H1 (cell line): ENCODE measurements at regions not wholly inside any gene's neighbourhood (a gene's known extent, or its start where the extent isn't known, plus 50 kb on each side); places are given as distances from the start of the nearest gene placed in this dataset.

ENCODE experiments used
- CHD2 ChIP-seq: IDR thresholded peaks from 2 replicates; pipeline ENCODE4 v1.6.1; 2012; ENCODE audit warnings: low read length, improper control_type of control experiment
- MAFK ChIP-seq: IDR thresholded peaks from 2 replicates; pipeline ENCODE4 v1.6.1; 2012; ENCODE audit warnings: low read depth, mild to moderate bottlenecking, improper control_type of control experiment, low read length
- TF ChIP-seq, protein P1 (sequence below), 3 experiments: IDR thresholded peaks; 1 replicate in 2 of 3; 2 replicates in 1 of 3; pipeline versions ENCODE4 v1.5.1 to v1.6.1; 2011; ENCODE audit warnings: low read length in 3 of 3, mild to moderate bottlenecking in 3 of 3, inconsistent platforms in 2 of 3, low read depth in 1 of 3, moderate library complexity in 1 of 3; ENCODE audit not compliant: insufficient read depth in 1 of 3; ENCODE audit errors: control extremely low read depth in 1 of 3

DNA sequence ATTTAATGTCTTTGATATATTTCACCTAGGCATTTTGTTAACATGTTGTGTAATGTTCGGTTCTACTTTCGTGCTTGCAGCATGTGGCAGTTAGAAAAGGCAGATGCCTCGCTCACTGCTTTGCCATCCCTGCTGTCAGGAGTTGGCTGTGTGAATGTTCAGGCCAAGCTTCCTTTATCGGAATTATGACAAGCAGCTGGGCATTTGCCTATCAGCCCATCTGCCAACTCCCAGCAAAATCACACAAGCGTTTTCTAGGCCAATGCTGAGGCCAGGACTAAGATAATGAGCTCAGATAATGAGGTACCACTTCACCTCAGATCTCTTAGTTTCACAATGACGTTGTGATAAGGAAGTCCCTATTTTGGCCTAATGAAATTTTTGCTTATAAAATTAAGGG is 212.7 kb upstream of the FAM3C start:
- TF ChIP-seq MAFK (no peak), CHD2 (no peak)
- TF ChIP-seq, protein P1, sequence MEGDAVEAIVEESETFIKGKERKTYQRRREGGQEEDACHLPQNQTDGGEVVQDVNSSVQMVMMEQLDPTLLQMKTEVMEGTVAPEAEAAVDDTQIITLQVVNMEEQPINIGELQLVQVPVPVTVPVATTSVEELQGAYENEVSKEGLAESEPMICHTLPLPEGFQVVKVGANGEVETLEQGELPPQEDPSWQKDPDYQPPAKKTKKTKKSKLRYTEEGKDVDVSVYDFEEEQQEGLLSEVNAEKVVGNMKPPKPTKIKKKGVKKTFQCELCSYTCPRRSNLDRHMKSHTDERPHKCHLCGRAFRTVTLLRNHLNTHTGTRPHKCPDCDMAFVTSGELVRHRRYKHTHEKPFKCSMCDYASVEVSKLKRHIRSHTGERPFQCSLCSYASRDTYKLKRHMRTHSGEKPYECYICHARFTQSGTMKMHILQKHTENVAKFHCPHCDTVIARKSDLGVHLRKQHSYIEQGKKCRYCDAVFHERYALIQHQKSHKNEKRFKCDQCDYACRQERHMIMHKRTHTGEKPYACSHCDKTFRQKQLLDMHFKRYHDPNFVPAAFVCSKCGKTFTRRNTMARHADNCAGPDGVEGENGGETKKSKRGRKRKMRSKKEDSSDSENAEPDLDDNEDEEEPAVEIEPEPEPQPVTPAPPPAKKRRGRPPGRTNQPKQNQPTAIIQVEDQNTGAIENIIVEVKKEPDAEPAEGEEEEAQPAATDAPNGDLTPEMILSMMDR (IDR thresholded peaks at IDR 0.05; ENCODE audit: control extremely low read depth in 1 of 3, insufficient read depth in 1 of 3, low read depth in 1 of 3, low read length in 3 of 3) = no peak
